OCI-LY7 (cell line): ENCODE measurements at regions not wholly inside any gene's neighbourhood (a gene's known extent, or its start where the extent isn't known, plus 50 kb on each side); places are given as distances from the start of the nearest gene placed in this dataset.

Experiments
- EZH2phosphoT487 ChIP-seq: fragments of 200-600 bp; sonication (generic); IDR thresholded peaks from 2 replicates; pipeline ENCODE4 v1.6.1; 2018; ENCODE audit warnings: low read depth, borderline replicate concordance, mild to moderate bottlenecking, mixed run types, antibody characterized with exemption, low read length, moderate library complexity, mixed read lengths
- TF ChIP-seq, protein P1 (sequence below): fragments of 200-600 bp; sonication (generic); conservative IDR thresholded peaks from 2 replicates; pipeline ENCODE4 v1.5.1; 2014; ENCODE audit warnings: mild to moderate bottlenecking, antibody characterized with exemption, low read length, moderate library complexity, mixed read lengths

DNA sequence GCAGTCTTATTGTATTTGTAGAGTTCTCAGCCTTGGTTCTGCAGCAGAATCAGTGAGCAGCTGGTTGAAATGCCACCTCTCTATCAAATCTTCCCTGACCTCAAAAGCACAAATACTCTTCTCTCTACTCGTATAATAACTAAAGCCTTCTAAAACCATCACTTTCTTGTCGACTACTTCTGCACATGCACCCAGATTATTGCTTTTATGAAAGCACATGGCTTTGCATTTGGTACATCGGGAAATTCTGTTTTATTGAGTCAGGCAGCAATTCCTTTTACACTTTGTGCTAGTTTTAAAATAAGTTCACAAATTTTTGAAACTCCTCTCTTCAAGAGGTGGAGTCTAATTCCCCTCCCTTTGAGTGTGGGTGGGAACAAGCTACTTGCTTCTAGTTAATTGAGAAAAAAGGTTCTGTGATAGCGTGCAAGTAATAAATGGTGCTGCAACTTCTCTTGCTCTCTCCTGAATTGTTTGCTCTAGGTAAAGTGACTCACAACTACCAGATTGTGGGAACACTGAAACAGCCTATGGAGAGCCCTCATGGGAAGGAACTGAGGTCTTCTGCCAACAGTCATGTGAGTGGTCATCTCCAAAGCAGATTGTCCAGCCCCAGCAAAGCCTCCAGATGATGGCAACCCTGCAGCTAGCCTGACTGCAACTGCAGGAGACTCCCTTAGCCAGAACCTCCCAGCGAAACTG lies 66.0 kb upstream of the TAF1L start:
- TF ChIP-seq, protein P1, sequence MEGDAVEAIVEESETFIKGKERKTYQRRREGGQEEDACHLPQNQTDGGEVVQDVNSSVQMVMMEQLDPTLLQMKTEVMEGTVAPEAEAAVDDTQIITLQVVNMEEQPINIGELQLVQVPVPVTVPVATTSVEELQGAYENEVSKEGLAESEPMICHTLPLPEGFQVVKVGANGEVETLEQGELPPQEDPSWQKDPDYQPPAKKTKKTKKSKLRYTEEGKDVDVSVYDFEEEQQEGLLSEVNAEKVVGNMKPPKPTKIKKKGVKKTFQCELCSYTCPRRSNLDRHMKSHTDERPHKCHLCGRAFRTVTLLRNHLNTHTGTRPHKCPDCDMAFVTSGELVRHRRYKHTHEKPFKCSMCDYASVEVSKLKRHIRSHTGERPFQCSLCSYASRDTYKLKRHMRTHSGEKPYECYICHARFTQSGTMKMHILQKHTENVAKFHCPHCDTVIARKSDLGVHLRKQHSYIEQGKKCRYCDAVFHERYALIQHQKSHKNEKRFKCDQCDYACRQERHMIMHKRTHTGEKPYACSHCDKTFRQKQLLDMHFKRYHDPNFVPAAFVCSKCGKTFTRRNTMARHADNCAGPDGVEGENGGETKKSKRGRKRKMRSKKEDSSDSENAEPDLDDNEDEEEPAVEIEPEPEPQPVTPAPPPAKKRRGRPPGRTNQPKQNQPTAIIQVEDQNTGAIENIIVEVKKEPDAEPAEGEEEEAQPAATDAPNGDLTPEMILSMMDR, result no peak
- TF ChIP-seq EZH2phosphoT487, result no peak
